ENCODE measurements at regions not wholly inside any gene's neighbourhood (a gene's known extent, or its start where the extent isn't known, plus 50 kb on each side); places are given as distances from the start of the nearest gene placed in this dataset.

DNA sequence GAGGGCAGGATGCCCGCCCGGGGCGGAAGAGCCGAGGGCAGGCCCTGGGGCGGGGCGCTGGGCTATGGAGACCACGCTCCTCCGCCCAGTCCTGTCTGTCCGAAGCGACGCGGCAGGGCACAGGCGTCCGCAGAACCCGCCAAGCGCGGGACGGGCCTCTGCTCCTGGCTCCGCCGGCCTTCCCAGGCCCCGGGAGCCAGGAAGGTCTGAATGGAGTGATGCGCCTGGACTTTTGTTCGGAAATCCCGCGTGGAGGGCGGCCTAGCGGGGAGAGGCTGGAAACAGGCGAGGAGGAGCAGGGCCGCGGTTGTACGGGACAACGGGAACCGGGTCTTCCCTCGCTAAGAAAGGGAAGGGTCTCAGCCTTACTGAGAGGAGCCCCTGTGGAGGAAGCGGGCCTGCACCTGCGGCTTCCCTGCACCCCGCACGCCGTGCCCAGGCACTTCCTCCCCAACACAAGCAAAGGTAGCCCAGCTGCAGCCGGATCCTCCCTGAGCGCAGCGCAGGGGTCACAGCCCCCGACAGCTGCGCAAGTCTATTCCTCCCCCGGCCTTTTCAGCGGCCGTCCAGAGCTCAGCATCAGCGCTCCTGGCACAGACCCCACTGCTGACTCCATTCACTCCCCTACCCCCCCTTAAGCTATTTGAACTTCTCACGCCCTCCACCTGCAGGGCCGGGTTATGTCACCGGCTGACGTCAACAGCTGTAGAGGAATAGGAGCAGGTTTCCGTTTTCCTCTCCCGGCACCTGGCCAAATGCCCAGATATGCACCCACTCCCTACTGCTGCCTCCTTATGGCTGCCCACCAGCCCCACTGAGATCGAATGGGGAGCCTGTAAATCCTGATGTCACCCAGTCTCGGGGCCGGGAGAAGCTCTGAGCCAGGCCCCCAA, 143.2 kb upstream of the RET start:
- no peak for DNase-seq

DNA sequence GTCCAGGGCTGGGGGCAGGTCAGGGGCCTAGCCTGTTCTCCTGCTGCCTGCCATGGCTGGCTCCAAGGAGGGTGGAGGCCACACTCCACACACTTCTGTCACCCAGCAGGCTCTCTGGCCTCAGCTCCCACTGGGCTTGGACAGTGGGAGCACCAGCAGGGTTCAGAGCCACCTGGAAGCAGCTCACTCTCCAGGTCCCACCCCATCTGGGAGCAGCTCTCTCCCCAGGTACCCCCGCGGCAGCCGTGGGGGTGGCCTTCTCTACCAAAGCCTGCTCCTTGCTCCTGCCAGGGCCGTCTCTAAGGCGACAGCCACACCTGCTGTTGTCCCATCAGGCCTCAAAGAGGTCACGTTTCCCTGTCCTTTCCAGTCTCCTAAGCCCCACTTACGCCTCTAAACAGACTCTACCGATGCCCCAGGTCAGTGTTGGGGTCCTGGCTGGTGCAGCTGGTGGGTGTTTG, 142.5 kb upstream of the RET start:
- no peak for DNase-seq

DNA sequence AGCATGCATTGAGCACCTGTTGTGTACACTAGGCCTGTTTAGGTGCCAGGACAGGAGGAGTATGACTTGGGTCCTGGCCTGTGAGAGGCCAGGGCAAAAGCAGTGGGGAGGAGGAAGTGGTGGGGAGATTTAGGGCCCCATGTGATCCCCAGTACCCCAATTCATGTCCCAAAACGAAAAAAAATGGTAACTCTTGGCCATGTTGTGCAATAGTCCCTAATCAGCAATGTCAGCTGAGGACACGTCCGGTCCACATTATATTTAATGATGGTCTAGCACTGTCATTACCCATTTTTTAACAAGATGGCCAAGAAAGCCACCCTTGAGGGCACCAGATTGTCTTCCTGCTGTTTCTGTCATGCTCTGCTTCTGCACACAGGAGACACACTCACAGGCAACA, 142.0 kb upstream of the RET start:
- DNase-seq: no peak

DNA sequence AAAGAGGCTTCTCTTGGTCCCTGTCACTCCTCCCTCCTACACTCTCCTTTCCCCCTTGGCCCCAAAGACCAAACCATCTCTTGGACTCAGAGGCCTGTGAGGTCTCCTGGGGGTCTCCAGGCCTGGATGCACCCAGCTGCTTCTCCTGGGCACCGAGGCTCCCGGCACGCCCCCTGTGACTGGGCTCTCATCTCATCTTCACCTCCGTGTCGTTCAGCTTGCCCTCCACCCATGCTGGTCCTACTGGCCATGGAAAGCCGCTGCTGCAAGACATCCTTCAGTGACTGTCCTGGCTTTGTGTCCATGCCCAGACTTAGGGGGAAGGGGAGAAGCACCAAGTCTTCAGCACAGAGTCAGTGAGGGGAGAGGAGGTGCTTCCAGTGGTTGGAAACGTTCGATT, 141.4 kb upstream of the RET start:
- DNase-seq: no peak

DNA sequence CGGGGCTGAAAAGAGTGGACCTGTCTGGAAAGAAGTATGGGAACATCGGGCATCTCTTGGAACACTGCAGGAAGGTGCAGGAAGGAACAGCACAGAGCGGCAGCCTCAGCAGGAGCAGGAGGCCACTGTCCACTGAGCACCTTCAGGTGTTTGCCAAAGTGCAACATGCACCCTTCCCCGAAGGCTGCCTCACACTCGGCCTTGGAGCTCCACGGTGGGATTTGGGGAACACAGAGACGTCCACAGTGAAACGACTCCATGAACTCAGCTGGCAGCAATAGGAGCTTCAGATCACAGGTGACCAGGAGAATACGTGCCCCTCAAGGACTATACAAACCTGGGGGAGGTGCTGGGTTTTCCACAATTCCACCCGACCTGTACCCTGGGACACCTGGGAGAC, 140.3 kb upstream of the RET start:
- no peak for DNase-seq

DNA sequence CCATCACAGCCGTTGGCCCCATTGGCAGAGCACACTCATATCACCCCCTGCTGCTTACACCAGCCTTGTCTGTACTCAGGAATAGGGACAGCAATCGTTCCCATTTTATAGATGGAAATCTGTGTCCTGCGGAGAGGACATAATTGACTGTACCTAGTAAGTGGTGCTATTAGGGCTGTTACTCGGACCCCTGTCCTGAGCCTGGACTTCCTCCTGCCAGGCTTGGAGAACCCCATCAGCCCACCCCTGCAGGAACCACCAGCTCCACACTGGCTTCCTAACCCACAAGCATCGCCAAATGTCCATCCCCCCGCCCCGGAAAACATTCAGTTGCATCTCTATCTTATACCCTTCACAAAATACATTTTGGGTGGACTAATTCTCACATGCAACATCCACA, 139.8 kb upstream of the RET start:
- no peak for DNase-seq

DNA sequence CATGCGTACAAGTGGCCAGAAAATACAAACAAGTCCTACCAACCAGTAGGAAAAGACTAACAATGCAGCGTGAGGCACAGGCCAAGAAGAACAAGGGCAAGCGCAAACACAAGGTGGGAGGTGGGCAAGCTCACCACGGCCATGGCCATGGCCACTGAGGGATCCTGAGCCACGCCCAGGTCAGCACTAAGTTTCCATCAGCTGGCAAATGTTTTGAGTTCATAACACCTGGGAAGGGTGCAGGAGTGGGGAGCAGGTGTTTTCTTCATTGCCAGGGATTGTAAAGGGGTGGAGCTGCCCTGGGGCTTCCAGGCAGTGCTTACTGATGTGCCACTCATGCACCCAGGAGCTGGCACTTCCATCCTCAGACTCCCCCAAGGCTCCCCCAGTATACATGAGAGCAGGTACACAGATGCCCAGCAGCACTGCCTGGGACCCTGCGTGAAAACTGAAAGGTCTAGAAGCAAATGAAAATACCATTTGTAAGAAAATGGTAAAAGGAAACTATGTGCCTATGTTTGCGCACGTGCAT, 139.2 kb upstream of the RET start:
- no peak for DNase-seq

DNA sequence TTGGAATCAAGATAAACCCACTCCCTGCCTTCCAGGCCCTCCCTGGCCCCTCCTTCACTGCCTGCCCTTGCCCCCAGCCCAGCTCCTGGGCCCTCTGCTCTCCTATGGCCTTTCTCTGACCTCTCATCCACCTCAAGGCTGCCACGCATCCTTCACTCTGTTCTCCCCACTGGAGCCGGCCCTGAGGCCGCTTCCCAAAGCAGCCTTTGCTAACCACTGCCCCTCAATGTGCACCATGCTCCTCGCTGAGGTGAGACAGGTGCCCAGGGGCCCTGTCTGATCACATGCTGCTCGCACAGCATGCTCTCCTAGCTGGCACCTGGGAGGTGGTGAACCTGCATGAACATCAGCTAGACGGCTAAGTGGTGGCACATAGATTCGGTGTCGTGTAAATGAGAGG, 138.5 kb upstream of the RET start:
- DNase-seq: no peak

DNA sequence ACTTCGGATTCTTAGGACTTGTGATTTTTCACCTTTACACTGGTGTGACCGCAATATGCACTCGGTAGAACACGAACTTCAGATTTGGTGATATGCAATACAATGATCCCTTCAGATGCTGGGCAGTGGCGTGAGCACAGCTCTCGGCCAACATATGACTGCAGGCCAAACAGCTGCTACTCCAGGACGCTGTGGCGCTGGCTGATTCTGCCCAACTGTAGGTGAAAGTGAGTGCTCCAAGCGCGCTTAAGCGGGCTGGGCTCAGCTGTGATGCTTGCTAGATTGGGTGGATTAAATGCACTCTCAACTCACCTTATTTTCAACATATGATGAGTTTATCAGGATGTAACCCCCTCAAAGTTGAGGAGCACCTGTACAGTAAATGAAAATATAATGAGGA, 137.6 kb upstream of the RET start:
- DNase-seq: no peak

DNA sequence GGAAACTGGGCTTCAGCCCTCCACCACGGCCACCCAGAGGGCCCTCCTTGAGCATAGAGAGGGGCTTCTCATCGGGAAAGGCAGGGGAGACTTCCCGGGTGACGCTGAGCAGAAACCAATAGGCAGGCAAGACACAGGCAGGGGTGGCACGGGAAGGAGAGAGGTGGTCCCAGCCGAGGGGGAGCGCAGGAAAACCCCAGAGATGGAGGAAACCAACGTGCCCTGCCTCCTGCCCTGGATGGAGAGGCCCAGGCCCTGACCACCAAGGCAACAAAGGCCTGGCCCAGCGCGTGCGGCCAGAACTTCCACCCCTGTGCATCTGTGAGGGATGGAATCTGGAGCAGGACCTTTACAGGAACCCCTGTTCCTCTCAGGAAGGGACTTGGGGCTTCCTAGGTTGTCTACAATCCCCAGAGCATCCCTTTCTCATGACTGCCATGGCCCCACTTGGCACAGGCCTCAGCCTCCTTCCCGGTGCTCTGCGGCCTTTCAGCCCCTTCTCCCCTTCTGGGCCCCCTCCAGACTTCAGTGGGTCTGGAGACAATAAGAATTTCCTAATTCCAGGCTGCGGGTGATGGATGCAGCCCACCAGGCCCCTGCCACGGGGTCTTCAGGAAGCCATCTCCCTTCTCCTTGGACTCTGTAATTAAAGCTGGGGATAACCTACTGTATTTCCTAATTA, 137.0 kb upstream of the RET start:
- no peak for DNase-seq

DNA sequence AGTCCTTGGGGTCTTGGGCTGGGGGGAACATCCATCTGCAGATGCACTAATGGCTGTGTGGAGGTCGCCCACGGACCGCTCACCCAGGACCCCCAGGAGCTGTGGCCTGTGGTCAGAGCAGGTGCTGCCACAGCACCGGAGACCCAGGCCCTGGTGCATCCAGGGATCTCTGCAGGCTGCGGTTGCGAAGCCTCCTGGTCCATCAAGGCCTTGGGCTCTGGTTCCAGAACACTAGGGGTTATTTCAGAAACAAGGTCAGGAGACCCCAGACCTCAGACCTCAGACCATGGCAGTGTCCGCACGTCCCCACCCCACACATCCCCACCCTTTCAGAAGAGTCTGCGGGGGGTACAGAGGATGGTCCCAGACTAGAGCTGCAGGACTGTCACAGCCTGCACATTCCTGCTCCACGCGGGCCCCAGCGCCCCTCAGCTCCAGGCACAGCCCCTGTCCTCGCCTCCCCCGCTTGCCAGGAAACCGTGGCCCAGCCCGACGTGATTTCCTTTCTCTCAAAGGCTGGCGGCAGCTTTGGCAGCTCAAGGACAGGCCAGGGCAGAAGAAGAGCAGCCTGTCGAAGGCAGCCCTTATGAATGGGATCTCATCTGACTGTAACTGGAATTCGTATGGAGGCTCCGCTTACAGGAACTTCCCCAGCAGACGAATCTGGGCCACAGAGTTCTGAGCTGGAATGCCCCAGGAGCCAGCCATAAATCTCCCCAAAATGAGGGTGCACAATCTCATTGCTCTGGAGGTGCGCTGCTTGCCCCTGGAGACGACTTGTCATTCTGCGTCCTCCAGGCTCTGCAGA, 136.2 kb upstream of the RET start:
- no peak for DNase-seq

DNA sequence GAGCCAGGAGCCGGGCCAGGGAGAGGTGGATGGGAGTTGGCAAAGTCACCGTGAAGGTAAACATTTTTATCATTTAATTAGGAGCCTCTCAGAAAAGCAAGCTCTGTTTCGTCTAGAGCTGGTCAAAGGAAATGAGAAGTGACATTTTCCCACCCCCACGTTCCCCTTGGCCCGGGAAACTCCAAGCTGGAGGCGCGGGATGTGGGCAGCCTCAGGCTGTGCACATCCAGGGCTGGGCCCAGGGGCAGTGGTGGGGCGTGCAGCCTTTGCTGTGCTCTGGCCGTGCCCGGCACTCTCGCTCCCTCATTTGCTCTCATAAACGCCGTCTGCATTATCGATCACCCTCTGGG, 135.6 kb upstream of the RET start:
- DNase-seq: peak; percentile 42

DNA sequence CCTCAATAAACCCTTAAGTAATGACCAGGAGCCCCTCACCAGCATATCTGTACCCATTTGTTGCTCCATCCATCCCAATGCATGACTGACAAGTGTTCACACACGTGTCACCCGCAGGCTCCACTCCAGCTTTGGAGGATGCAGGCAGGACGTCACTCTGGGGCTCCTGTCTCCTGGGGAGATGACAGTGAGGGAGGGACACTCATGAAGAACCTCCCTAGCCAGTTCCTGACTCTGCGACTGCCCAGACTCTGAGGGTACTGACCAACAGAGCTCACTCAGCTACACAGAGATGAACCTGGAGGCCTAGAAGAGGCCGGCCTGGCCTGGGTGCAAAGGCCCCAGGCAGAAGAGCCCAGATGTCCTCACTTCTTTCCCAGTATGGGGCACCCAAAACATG, 135.1 kb upstream of the RET start:
- DNase-seq: no peak

DNA sequence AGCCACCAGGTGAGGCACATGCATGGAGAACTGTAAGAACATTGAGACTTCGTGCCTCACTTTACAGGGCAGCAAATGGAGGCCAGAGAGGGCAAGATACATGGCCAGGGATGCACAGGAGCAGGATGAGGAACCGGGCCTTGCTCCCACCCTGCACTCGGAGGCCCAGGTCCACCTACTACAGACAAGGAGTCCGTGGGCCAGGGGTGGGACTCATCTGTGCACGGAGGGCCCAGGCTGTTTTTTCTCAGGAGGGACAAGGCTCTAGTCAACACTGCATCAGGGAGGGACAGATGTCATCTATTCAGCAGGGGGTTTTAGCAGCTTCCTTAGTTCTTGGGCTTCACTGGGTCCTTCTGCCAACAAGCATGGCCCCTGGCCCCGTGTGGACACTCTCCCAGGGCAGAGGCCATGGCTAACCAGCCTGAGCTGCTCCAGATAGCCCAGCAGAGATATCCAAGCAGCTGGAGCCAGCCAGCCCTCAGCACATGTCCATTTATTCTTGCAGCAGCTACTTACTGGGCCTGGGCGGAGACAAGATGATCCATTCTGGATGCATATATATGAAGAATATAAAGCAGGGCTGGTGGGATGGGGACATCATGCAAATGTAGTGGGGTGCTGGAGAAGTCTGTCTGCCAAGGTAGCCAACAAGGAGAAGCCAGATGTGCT, 134.5 kb upstream of the RET start:
- DNase-seq: no peak

DNA sequence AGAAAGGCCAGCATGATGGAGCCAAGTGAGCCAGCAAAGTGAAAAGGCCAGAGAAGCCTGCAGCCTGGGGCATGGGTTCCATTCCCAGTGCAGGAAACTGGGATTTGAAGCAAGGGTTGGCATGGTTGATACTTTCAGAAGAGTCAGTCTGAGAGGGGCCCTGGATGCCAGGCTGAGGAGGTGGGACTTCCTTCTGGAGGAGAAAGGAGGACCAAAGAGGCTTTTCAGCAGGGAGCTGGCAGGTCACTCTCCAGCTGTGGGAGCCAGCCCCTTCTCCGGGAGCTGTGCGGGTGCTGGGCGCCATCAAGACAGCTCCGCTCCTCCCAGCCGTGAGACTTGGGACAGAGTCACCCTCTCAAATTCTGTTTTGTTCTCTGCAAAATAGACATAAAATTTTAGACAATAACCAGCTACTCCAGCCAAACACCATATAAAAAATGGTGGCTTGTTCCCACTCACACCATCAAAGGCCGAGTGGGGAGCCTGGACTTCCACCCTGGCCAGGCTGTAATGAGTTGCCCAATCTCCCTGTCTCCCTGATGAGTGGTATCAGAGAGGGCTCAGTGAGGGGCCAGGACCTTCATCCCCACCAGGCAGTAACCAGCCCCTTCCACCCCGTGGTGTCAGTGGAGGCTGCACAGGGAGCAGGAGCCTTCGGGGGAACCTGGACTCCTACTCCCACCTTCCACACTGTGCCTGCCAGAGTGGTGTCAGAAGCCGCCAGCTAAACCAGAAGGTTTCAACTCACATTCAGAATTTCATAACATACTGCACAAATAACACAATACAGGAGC, 133.6 kb upstream of the RET start:
- DNase-seq: no peak

DNA sequence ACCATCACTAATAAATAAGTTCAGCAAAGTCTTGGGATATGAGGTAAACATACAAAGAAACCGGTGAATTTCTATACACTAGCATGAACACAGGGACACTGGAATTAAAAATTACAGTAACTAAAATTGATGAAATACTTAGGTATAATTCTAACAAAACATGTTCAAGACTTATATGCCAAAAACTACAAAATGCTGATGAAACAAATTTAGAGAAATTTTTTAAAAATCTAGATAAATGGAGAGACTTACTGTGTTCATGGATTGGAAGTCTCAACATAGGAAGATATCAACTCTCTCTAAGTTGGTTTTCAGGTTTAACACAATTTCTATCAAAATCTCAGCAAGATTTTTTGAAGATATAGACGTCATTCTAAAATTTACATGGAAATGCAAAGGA, 128.8 kb upstream of the RET start:
- DNase-seq: no peak

DNA sequence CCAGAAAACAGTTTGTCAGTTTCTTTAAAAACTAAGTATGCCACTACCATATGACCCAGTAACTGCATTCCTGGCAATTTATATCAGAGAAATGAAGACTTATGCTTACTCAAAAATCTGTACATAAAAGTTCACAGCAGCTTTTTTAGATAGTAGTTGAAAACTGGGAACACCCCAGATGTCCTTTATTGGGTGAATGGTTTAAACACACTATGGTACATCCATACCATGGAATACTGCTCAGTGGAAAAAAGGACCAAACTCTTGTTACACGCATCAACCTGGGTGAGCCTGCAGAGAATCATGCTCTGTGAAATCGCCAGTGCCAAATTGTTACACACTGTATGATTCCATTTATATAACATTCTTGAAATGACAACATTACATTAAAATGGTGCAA, 127.6 kb upstream of the RET start:
- no peak for DNase-seq

DNA sequence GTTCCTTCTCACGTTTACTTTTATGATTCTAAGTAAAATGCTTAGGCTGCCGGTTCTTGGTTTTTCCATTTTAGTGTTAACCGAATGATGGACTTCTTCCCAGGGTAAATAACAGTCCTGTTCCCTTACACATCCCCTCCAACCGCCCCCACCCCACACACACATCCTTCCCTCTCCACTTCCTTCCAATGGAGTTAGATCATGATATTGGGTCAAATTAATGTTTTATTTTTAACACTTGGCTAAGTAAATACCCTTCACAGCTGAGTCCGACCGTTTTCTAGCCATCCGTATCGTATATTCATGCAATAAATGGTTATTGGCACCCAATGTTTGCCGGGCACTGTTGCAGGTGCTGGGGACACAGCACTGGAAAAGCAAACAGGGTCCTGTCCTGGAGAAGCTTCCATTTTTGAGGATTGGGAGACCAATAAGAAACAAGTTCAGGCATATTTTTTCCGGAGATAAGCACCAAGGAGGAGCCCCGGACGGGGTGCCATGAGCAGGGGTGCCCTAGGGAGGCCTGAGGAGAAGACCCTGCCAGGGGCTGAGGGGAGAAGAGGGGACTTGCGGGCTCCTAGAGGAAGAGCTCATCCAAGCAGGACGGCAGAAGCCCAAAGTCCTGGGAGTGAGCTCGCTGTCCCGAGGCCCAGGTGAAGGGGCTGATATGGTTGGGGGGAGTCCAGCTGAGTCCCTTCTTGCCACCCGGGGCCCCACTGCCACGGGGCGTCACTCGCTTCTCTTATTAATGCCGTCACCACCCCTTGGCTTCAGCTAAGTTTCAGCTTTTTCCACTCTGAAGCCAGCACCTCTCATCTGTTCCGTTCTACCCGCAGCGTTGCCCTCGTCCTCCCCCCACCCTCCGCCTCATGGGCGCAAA, 126.0 kb upstream of the RET start:
- no peak for DNase-seq

DNA sequence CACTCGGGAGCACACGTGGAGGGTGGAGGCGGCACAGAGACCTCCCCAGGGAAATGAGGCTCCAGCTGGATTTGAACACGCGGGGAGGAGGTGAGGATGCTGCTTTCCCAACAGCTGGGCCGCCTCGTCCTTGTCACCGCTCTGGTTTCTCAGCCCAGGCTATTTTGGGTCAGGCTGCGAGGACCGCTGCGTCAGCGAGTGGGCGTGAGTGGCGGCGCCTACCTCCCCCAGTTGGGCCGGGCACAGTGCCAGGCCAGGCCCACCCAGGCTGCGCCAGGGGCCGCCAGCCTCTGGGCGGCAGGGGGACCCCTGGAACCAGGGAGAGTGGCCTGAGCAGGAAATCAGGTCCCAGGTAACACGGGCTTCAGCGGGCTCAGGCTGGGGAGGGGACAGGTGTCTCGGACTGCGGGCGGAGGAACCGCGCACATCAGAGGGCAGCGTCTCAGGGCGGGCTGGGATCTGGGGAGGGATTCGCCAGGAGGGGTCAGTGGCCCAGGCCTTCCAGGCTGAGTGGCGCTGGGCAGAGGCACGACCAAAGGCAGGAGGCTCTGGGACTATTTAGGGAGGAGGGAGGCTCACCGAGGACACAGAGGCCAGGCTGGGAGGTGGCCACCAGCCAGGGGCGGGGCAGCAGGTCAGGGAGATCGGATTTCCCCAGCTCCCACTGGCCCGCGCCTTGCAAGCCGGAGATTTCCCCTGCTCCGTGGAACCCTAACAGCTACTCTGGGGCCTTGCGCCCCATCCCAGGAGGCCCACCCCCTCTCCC, 125.2 kb upstream of the RET start:
- DNase-seq: no peak

DNA sequence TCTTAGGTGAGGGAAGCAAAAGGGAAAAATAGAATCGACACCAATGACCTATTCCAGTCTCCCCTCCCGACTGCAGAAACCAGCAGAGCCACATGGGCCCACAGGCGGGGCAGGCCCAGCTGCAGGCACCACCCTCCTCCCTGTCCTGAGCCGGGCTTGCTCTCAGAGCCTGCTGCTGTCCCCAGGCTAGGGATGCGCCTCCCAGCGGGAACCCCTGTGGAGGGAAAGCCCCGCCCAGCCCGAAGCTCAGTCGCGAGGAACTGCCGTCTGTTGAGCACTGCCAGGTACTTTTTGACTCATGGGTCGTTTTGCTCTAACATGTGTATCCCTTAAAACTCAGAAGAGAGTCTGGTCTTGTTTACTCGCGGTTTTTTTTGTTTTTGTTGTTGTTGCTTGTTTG, 124.5 kb upstream of the RET start:
- no peak for DNase-seq
